PC-3 (cell line): ENCODE measurements at regions not wholly inside any gene's neighbourhood (a gene's known extent, or its start where the extent isn't known, plus 50 kb on each side); places are given as distances from the start of the nearest gene placed in this dataset.

Source experiments
- CTCF ChIP-seq: fragments of 300-600 bp; sonication (generic); conservative IDR thresholded peaks from 2 replicates; pipeline ENCODE4 v1.5.1; 2017; ENCODE audit warnings: antibody characterized with exemption, low read depth, mild to moderate bottlenecking, low read length
- EZH2 ChIP-seq: fragments of 300-600 bp; sonication (generic); IDR thresholded peaks from one replicate; pipeline ENCODE4 v1.6.1; 2017; ENCODE audit warnings: antibody characterized with exemption, mild to moderate bottlenecking, low read length; ENCODE audit not compliant: unreplicated experiment
- EZH2phosphoT487 ChIP-seq: fragments of 300-600 bp; sonication (generic); IDR thresholded peaks from 2 replicates; pipeline ENCODE4 v1.6.1; 2018; ENCODE audit warnings: mild to moderate bottlenecking, antibody characterized with exemption, low read length, borderline replicate concordance

GRCh38 chr10:10576937-10577336 lies 440.7 kb upstream of the CELF2 start:
- no peak for TF ChIP-seq CTCF
- TF ChIP-seq EZH2 = no peak
- TF ChIP-seq EZH2phosphoT487 = no peak
